Glutamatergic neuron (in vitro differentiated cells): ENCODE measurements at regions not wholly inside any gene's neighbourhood (a gene's known extent, or its start where the extent isn't known, plus 50 kb on each side); places are given as distances from the start of the nearest gene placed in this dataset.

Experiments
- DNase-seq: peaks from one replicate; pipeline ENCODE4 v3.0.0; 2022
- H3K27ac Mint-ChIP-seq: one replicate; pipeline ENCODE4 v1.8.0; 2020; ENCODE audit warnings: mild to moderate bottlenecking, mixed read lengths, inconsistent platforms; ENCODE audit not compliant: unreplicated experiment
- H3K27me3 Mint-ChIP-seq: one replicate; pipeline ENCODE4 v1.8.0; 2020; ENCODE audit warnings: mild to moderate bottlenecking, moderate library complexity, mixed read lengths, inconsistent platforms; ENCODE audit not compliant: unreplicated experiment
- H3K36me3 Mint-ChIP-seq: one replicate; pipeline ENCODE4 v1.8.0; 2020; ENCODE audit warnings: mild to moderate bottlenecking, mixed read lengths, inconsistent platforms; ENCODE audit not compliant: unreplicated experiment
- H3K4me1 Mint-ChIP-seq: one replicate; pipeline ENCODE4 v1.8.0; 2020; ENCODE audit warnings: mild to moderate bottlenecking, low read depth, mixed read lengths, inconsistent platforms; ENCODE audit not compliant: unreplicated experiment
- H3K4me3 Mint-ChIP-seq: one replicate; pipeline ENCODE4 v1.8.0; 2020; ENCODE audit warnings: mild to moderate bottlenecking, mixed read lengths, inconsistent platforms; ENCODE audit not compliant: unreplicated experiment
- H3K9me3 Mint-ChIP-seq: one replicate; pipeline ENCODE4 v1.8.0; 2020; ENCODE audit warnings: mild to moderate bottlenecking, moderate library complexity, mixed read lengths, inconsistent platforms; ENCODE audit not compliant: unreplicated experiment
- CTCF ChIP-seq: fragments of 200-600 bp; sonication (generic); IDR thresholded peaks from one replicate; pipeline ENCODE4 v1.5.0; 2021; ENCODE audit not compliant: partially characterized antibody, unreplicated experiment

DNA sequence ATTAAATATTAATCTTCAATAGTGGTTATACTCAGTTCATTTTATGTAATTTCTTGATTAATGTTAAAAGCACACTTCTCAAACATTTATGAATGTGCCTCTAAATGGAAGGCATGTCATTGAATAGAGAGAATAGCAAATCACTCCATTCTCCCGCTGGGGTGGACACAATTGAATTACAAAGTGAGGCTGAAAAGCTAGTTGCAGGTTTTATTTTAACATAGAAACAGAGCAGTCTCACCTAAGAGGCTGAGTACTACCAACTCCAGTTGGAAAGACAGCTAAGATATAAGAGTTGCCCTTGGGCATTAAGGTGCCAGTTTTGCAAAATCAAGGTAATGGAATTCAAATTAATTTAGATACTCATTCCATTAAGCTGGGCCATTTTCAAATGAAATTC is 147.2 kb downstream of the PCSK1 start:
- H3K4me1 Mint-ChIP-seq, result no peaks in the 10 kb centered on the region
- peaks cover 10% of the 10 kb centered on the region for H3K36me3 Mint-ChIP-seq
- DNase-seq, result no peak
- H3K27ac Mint-ChIP-seq, result no peak overlapping the region
- H3K27me3 Mint-ChIP-seq, result no peaks in the 10 kb centered on the region
- peaks cover 2% of the 10 kb centered on the region for H3K9me3 Mint-ChIP-seq
- no peak overlapping the region for H3K4me3 Mint-ChIP-seq
- TF ChIP-seq CTCF, result no peak

GRCh38 chr5:96284727-96285389 is 148.2 kb downstream of the PCSK1 start:
- Mint-ChIP-seq H3K36me3 (peaks cover 10% of the 10 kb centered on the region), H3K4me3 (no peak overlapping the region), H3K4me1 (no peaks in the 10 kb centered on the region), H3K9me3 (peaks cover 2% of the 10 kb centered on the region), H3K27me3 (no peaks in the 10 kb centered on the region), H3K27ac (no peak overlapping the region)
- no peak for DNase-seq
- TF ChIP-seq CTCF, result no peak

DNA sequence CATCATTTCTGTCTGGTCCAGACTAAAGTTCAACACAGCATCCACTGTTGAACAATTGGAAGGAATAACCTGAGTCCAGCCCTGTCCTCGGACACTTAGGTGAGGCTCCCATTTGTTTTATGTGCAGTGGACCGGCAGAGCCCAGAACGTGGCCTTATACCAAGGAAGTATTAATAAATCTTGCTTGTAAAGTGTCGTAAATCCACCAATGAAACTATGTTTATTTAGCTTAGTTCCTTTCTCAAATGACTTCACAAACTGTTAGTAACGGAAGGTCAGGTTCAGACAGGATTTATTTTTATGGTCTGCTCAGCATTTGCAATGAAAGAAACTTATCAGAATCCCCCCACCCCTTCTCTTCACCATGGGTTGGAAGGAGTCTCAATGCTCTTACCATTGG is 149.5 kb downstream of the PCSK1 start:
- Mint-ChIP-seq H3K27me3 (no peaks in the 10 kb centered on the region), H3K36me3 (peaks cover 10% of the 10 kb centered on the region), H3K4me1 (no peaks in the 10 kb centered on the region), H3K9me3 (peaks cover 2% of the 10 kb centered on the region), H3K4me3 (no peak overlapping the region), H3K27ac (no peak overlapping the region)
- no peak for TF ChIP-seq CTCF
- DNase-seq, result no peak

DNA sequence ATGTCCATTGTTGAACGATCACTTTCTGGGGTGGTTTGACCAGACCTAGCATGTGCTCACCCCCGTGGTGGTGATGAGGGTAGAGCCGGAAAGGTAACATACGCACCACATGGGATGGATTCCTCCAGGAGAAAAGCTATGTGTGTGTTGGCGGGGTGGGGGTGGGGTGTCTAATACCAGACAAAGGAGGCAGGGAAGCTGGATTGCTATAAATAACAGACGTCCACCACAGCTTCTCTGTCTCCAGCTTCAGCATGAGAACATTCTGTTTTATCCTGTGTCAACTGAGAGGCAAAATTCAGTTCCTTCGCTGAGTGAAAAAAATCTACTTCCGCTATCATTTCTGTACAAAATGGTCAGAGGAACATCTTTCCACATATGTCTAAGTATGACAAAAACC is 151.0 kb downstream of the PCSK1 start:
- DNase-seq, result no peak
- H3K36me3 Mint-ChIP-seq, result peaks cover 10% of the 10 kb centered on the region
- no peaks in the 10 kb centered on the region for H3K27me3 Mint-ChIP-seq
- no peak for TF ChIP-seq CTCF
- H3K27ac Mint-ChIP-seq, result no peak overlapping the region
- peaks cover 2% of the 10 kb centered on the region for H3K9me3 Mint-ChIP-seq
- H3K4me1 Mint-ChIP-seq, result no peaks in the 10 kb centered on the region
- H3K4me3 Mint-ChIP-seq, result no peak overlapping the region

DNA sequence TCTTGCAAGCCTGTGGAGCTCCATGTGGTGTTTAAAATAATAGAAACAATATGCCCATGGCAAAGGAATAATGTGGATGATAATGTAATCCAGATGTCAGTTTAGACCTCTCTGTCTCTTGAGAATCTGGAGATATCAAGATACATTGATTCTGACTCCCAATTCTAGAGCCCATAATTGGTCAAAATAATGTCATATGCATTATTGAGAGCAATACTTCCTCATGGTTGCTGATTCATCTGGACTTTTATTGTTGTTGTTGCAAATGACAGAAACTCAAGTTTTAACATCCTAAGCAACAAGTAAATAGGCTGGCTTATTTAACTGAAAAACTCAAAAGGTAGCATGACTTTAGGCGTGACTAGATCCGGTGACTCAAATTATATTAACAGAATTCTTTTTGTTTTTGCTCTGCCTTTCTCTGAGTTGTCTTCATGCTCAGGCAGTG is 152.1 kb downstream of the PCSK1 start:
- no peaks in the 10 kb centered on the region for H3K4me1 Mint-ChIP-seq
- no peak overlapping the region for H3K27ac Mint-ChIP-seq
- DNase-seq, result no peak
- H3K36me3 Mint-ChIP-seq, result peaks cover 10% of the 10 kb centered on the region
- H3K9me3 Mint-ChIP-seq, result peaks cover 2% of the 10 kb centered on the region
- no peak overlapping the region for H3K4me3 Mint-ChIP-seq
- no peak for TF ChIP-seq CTCF
- H3K27me3 Mint-ChIP-seq, result no peaks in the 10 kb centered on the region
